ENCODE measurements at regions not wholly inside any gene's neighbourhood (a gene's known extent, or its start where the extent isn't known, plus 50 kb on each side); places are given as distances from the start of the nearest gene placed in this dataset.

DNA sequence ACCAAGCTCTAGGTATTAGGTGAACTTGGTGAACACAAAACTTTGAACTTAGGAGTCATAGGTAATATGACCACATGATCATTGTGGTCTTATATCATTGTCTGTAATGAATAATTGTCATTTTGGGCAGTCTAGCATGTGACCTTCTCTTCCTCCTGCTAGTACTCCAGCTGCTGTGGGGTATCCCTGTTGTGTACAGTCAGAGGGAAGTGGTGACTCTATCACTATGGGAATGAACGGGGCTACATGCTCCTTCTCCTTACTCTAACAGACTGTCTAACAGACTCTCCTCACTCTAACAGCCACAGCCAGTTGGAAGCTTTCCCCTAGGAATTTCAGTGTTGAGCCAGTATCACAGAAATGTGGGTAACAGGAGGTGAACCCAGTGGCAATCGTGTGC lies 68.2 kb upstream of the NEDD4L start:
- H3K9me3 ChIP-seq (replicated peaks in 1 of 2; ENCODE audit: control insufficient read depth in 1 of 2, insufficient read depth in 1 of 2, low read length in 2 of 2), result no peaks in the 10 kb centered on the region
- H3K36me3 Mint-ChIP-seq, result no peaks in the 10 kb centered on the region
- intact Hi-C loops (cut with micrococcal nuclease), result no loop called here
- no peaks in the 10 kb centered on the region for H3K27me3 ChIP-seq (ENCODE audit: control insufficient read depth in 2 of 2, insufficient read depth in 2 of 2, low read length in 2 of 2)
- peaks cover 0 to 3% (median 0%) of the 10 kb centered on the region in 3 donors for H3K27me3 Mint-ChIP-seq (ENCODE audit: low read depth in 3 of 3)
- TF ChIP-seq, protein P1, sequence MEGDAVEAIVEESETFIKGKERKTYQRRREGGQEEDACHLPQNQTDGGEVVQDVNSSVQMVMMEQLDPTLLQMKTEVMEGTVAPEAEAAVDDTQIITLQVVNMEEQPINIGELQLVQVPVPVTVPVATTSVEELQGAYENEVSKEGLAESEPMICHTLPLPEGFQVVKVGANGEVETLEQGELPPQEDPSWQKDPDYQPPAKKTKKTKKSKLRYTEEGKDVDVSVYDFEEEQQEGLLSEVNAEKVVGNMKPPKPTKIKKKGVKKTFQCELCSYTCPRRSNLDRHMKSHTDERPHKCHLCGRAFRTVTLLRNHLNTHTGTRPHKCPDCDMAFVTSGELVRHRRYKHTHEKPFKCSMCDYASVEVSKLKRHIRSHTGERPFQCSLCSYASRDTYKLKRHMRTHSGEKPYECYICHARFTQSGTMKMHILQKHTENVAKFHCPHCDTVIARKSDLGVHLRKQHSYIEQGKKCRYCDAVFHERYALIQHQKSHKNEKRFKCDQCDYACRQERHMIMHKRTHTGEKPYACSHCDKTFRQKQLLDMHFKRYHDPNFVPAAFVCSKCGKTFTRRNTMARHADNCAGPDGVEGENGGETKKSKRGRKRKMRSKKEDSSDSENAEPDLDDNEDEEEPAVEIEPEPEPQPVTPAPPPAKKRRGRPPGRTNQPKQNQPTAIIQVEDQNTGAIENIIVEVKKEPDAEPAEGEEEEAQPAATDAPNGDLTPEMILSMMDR (IDR thresholded peaks at IDR 0.05), result no peak
- no peak overlapping the region for H3K27ac ChIP-seq (ENCODE audit: low read depth in 1 of 2, low read length in 2 of 2)
- H3K27ac Mint-ChIP-seq, result peak overlapping the region in 1 of 7 donors; percentile 1
- no peaks in the 10 kb centered on the region for H3K79me2 ChIP-seq (ENCODE audit: insufficient read depth, low read length)
- H3K4me2 ChIP-seq (replicated peaks; ENCODE audit: extremely low read depth, low read length, poor library complexity, severe bottlenecking), result peak overlapping the region; percentile 48
- peak overlapping the region in 1 of 3 experiments; percentile 33 for H3K4me3 ChIP-seq (replicated peaks in 1 of 3; ENCODE audit: low read depth in 2 of 3, low read length in 3 of 3)
- H4K20me1 ChIP-seq (ENCODE audit: insufficient read depth, low read length), result no peaks in the 10 kb centered on the region
- H2AFZ ChIP-seq (ENCODE audit: insufficient read depth, low read depth, low read length, poor library complexity, severe bottlenecking), result no peak overlapping the region
- H3K4me3 Mint-ChIP-seq, result no peak overlapping the region
- no peak overlapping the region for H3K9ac ChIP-seq (ENCODE audit: insufficient read depth, low read length, poor library complexity, severe bottlenecking)
- peaks cover 3 to 9% of the 10 kb centered on the region in 2 donors for H3K4me1 ChIP-seq (ENCODE audit: control insufficient read depth in 1 of 2, insufficient read depth in 2 of 2, low read length in 2 of 2)
- no peaks in the 10 kb centered on the region for H3K9me3 Mint-ChIP-seq
- no CpG with 5 or more reads among the region's 2 CpGs for WGBS (ENCODE audit: insufficient coverage)
- no peaks in the 10 kb centered on the region for H3K36me3 ChIP-seq (replicated peaks in 1 of 2; ENCODE audit: control insufficient read depth in 1 of 2, insufficient read depth in 2 of 2, low read length in 2 of 2)
- H3K4me1 Mint-ChIP-seq, result peaks cover 6% of the 10 kb centered on the region
- peak in 1 of 3 donors; percentile 15 for DNase-seq

DNA sequence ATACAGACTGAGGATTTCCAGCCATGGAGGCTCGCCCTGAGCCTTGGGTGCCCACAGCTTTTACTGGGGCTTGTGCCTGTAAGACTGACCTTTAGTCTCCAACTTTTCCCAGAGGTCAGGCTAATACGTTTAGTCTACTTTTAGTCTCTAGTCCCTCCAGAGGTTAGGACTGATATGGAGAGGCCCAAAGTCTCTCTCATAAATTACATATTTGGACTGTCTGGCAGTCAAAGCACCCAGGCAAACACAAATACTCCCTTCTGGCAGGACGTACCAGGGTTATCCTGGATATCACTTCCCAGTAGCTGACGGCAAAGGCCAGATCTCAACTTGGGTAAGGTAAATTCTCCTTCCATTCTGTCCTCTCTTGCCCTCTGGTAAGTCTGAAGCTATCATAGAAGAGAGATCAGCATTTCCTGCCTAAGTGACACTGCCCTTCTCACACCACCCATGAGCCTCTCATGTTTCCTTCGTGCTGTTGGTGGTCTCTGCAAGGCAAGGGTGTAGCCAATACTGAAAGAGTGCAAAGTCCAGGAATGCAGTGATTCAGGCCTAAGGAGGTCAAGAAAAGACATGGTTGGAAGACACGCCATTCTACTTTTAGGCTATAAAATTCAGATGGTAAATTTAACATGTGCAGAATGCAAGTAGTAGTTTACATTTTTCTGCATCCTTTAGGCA lies 69.3 kb upstream of the NEDD4L start:
- peak overlapping the region in 1 of 7 donors; percentile 11 for H3K27ac Mint-ChIP-seq
- Histone ChIP-seq H4K20me1 (ENCODE audit: insufficient read depth, low read length) (no peaks in the 10 kb centered on the region), H3K9ac (ENCODE audit: insufficient read depth, low read length, poor library complexity, severe bottlenecking) (no peak overlapping the region), H3K27ac (ENCODE audit: low read depth in 1 of 2, low read length in 2 of 2) (no peak overlapping the region), H3K9me3 (replicated peaks in 1 of 2; ENCODE audit: control insufficient read depth in 1 of 2, insufficient read depth in 1 of 2, low read length in 2 of 2) (no peaks in the 10 kb centered on the region), H3K27me3 (ENCODE audit: control insufficient read depth in 2 of 2, insufficient read depth in 2 of 2, low read length in 2 of 2) (no peaks in the 10 kb centered on the region), H3K36me3 (replicated peaks in 1 of 2; ENCODE audit: control insufficient read depth in 1 of 2, insufficient read depth in 2 of 2, low read length in 2 of 2) (no peaks in the 10 kb centered on the region), H3K4me2 (replicated peaks; ENCODE audit: extremely low read depth, low read length, poor library complexity, severe bottlenecking) (no peak overlapping the region), H3K4me3 (replicated peaks in 1 of 3; ENCODE audit: low read depth in 2 of 3, low read length in 3 of 3) (no peak overlapping the region), H3K4me1 (ENCODE audit: control insufficient read depth in 1 of 2, insufficient read depth in 2 of 2, low read length in 2 of 2) (peaks cover 3 to 9% of the 10 kb centered on the region in 2 donors), H2AFZ (ENCODE audit: insufficient read depth, low read depth, low read length, poor library complexity, severe bottlenecking) (no peak overlapping the region), H3K79me2 (ENCODE audit: insufficient read depth, low read length) (no peaks in the 10 kb centered on the region)
- no peaks in the 10 kb centered on the region for H3K9me3 Mint-ChIP-seq
- TF ChIP-seq, protein P1 (IDR thresholded peaks at IDR 0.05), result no peak
- intact Hi-C loops (cut with micrococcal nuclease), result no loop called here
- peaks cover 6% of the 10 kb centered on the region for H3K4me1 Mint-ChIP-seq
- WGBS (ENCODE audit: insufficient coverage), result 82% methylated on average over 1 of the region's 6 CpGs
- no peaks in the 10 kb centered on the region for H3K36me3 Mint-ChIP-seq
- no peak overlapping the region for H3K4me3 Mint-ChIP-seq
- no peak for DNase-seq
- H3K27me3 Mint-ChIP-seq (ENCODE audit: low read depth in 3 of 3), result peaks cover 0 to 3% (median 1%) of the 10 kb centered on the region in 3 donors
